ENCODE measurements at regions not wholly inside any gene's neighbourhood (a gene's known extent, or its start where the extent isn't known, plus 50 kb on each side); places are given as distances from the start of the nearest gene placed in this dataset.

DNA sequence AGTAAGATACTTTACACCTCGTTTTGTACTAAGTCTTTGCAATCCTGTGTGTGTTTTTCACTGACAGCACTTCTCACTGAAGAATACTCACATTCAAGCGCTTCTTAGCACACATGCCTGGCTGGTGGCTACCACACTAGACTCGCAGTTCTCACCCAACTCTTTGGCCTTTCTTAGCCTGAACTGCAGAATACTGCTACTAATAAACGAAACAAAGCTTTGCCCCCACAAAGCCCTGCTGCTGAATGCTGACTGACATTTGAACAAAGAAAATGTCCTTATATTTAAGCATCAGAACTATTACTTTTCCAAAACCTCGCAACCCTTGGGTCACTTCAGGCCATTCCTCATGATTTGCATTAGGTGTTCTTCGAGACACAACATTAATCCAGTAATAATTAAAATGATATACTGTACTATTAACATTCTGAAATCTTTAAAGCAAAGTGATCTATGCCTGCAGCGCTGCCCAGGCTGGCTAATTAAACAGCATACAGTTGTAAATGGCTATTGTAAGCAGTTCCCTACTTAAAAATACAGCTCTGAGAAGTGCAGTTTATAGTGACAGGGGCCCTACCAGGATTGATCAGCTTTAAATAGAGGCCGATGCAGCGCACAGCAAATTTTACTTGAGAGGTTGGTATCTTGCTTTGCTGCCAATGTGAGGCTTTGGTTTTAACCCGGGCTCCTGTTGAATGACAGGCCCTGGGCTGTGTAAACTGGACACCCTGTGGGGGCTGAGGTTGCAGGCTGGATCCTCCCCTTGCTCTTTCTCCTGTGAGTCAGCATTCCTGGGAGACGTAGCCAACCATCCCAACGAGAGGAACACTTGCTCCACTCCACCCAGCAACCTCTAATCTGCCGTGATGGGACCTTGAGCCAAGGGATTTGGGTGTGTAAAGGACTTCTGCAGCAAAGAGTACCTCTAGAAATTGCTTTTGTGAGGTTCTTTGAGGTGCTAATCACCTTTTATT lies 899.0 kb downstream of the TFAP2A start:
- Histone ChIP-seq H3K27ac (no peak overlapping the region), H3K36me3 (no peaks in the 10 kb centered on the region), H3K4me3 (no peak overlapping the region), H3K9me3 (peaks cover 0 to 12% (median 3%) of the 10 kb centered on the region in 8 donors), H3K27me3 (replicated peaks in 1 of 7) (no peaks in the 10 kb centered on the region), H3K4me1 (no peaks in the 10 kb centered on the region)
- intact Hi-C loops (cut with DNase I; ENCODE audit: low total_unique reads), result no loop called here
- no peak for DNase-seq
- 59 to 74% (median 66%) methylated on average over 13 of the region's 13 CpGs for WGBS, 5 donors
- TF ChIP-seq POLR2AphosphoS5 (IDR thresholded peaks at IDR 0.05), result no peak
- TF ChIP-seq, protein P1, sequence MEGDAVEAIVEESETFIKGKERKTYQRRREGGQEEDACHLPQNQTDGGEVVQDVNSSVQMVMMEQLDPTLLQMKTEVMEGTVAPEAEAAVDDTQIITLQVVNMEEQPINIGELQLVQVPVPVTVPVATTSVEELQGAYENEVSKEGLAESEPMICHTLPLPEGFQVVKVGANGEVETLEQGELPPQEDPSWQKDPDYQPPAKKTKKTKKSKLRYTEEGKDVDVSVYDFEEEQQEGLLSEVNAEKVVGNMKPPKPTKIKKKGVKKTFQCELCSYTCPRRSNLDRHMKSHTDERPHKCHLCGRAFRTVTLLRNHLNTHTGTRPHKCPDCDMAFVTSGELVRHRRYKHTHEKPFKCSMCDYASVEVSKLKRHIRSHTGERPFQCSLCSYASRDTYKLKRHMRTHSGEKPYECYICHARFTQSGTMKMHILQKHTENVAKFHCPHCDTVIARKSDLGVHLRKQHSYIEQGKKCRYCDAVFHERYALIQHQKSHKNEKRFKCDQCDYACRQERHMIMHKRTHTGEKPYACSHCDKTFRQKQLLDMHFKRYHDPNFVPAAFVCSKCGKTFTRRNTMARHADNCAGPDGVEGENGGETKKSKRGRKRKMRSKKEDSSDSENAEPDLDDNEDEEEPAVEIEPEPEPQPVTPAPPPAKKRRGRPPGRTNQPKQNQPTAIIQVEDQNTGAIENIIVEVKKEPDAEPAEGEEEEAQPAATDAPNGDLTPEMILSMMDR (IDR thresholded peaks at IDR 0.05 in 8 of 11, conservative IDR thresholded peaks at IDR 0.05 in 3 of 11), result no peak
- TF ChIP-seq POLR2A (IDR thresholded peaks at IDR 0.05), result no peak

DNA sequence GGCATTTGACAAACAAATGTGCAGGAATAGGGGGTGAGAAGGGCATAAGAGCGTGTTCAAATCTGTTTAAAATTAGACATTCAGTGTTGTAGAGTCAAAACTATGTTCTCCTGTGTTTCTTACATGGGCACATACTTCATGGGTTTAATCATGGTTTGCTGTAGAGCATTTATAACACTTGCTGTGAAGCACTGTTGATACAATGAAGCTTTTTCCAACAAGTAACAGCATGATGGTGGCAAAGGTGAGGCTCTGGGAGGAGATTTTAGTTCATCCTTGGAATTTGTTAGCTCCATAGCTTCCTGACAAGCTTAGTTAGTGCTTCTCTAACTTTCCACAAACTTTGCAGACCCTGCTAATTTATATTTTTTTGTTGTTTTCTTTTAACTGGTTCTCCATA lies 900.7 kb downstream of the TFAP2A start:
- H3K4me3 ChIP-seq, result no peak overlapping the region
- WGBS, 5 donors, result 70 to 93% (median 83%) methylated on average over 1 of the region's 1 CpG
- H3K36me3 ChIP-seq, result no peaks in the 10 kb centered on the region
- intact Hi-C loops (cut with DNase I; ENCODE audit: low total_unique reads), result no loop called here
- H3K4me1 ChIP-seq, result no peaks in the 10 kb centered on the region
- H3K27ac ChIP-seq, result no peak overlapping the region
- H3K9me3 ChIP-seq, result peaks cover 0 to 16% (median 3%) of the 10 kb centered on the region in 8 donors
- TF ChIP-seq, protein P1 (IDR thresholded peaks at IDR 0.05 in 8 of 11, conservative IDR thresholded peaks at IDR 0.05 in 3 of 11), result no peak
- no peak for TF ChIP-seq POLR2AphosphoS5 (IDR thresholded peaks at IDR 0.05)
- no peak for TF ChIP-seq POLR2A (IDR thresholded peaks at IDR 0.05)
- DNase-seq, result no peak
- no peaks in the 10 kb centered on the region for H3K27me3 ChIP-seq (replicated peaks in 1 of 7)

DNA sequence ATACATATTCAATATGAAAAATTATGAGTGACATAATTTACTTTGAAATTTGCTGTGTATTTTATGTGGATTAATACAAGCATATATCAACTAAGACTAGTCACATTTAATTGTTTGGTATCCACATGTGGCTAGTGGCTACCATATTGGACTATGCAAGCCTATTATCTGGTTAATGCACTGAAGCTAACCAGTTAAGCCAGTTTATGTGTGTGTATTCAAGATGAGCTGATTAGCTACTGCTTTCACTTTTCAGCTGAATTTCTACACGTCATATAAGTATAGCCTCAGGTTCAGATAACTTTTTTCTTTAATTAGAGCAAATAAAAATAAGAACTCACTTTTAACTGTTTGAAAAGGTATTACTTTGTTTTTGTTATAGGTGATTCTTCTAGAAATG lies 903.7 kb downstream of the TFAP2A start:
- intact Hi-C loops (cut with DNase I; ENCODE audit: low total_unique reads), result no loop called here
- TF ChIP-seq POLR2AphosphoS5 (IDR thresholded peaks at IDR 0.05), result no peak
- H3K36me3 ChIP-seq, result no peaks in the 10 kb centered on the region
- H3K27ac ChIP-seq, result no peak overlapping the region
- peaks cover 0 to 23% (median 6%) of the 10 kb centered on the region in 8 donors for H3K9me3 ChIP-seq
- DNase-seq, result no peak
- no peaks in the 10 kb centered on the region for H3K4me1 ChIP-seq
- no peak overlapping the region for H3K4me3 ChIP-seq
- H3K27me3 ChIP-seq (replicated peaks in 1 of 7), result no peaks in the 10 kb centered on the region
- 69 to 86% (median 76%) methylated on average over 1 of the region's 1 CpG for WGBS, 5 donors

DNA sequence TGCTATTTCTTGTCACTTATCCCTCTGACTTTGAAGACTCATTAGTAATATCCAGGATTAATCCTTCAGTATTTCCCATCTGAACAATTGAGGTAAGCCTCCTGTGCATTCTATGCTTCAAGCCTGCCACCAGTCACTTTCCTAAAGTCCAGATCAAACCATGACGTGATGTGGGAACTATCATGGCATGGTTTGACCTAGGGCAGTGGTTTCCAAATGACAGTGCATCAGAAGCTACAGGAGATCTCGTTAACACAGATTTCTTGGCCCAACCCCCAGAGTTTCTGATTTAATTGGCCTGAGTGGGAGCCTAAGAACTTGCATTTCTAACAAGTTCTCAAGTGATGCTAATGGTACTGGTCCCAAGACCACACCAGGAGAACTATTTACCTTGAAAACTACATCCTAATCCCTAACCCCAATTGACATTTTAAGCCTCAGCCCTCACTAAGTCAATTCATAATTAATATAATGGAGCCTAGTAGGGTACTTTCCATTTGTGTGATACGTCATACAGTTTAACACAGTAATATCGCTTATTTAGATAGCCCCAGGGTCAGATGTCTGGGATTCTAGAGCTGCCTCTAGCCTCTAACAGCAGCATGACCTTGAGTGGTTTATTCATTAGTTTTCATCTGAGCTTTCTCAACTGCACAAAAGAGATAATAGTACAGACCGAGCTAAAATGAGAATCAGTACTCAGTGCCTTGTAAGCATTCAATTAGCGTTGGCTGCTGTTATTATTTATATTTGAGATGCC lies 907.6 kb downstream of the TFAP2A start:
- Histone ChIP-seq H3K4me1 (no peaks in the 10 kb centered on the region), H3K27me3 (replicated peaks in 1 of 7) (no peaks in the 10 kb centered on the region), H3K4me3 (no peak overlapping the region), H3K27ac (no peak overlapping the region), H3K9me3 (peaks cover 0 to 18% (median 6%) of the 10 kb centered on the region in 8 donors), H3K36me3 (no peaks in the 10 kb centered on the region)
- intact Hi-C loops (cut with DNase I; ENCODE audit: low total_unique reads), result no loop called here
- DNase-seq, result no peak
- WGBS, 5 donors, result 80 to 87% (median 82%) methylated on average over 6 of the region's 6 CpGs
- TF ChIP-seq POLR2AphosphoS5 (IDR thresholded peaks at IDR 0.05), result no peak
- TF ChIP-seq, protein P1 (IDR thresholded peaks at IDR 0.05 in 8 of 11, conservative IDR thresholded peaks at IDR 0.05 in 3 of 11), result no peak

All from spleen (tissue), 11 donors.